ENCODE measurements at regions not wholly inside any gene's neighbourhood (a gene's known extent, or its start where the extent isn't known, plus 50 kb on each side); places are given as distances from the start of the nearest gene placed in this dataset.
"Not testable (repeated sequence)": the region's sequence is repeated elsewhere in the genome, so short reads cannot be mapped to it uniquely, and the experiment has no call there.

GRCh38 chr11:130549393-130549999, 101.1 kb downstream of the ADAMTS15 start:
- in situ Hi-C loops (cut with HindIII; ENCODE audit: low pct_unique_long_range_greater_than_20kb, low sequenced_read_pairs), result no loop called here
- no peak for DNase-seq (ENCODE audit: low read depth)

- no peak for DNase-seq (ENCODE audit: low read depth)
- in situ Hi-C loops (cut with HindIII; ENCODE audit: low pct_unique_long_range_greater_than_20kb, low sequenced_read_pairs), result no loop called here
Measured at GRCh38 chr11:130550150-130550549, 101.7 kb downstream of the ADAMTS15 start.

- DNase-seq (ENCODE audit: low read depth), result no peak
- in situ Hi-C loops (cut with HindIII; ENCODE audit: low pct_unique_long_range_greater_than_20kb, low sequenced_read_pairs), result no loop called here
Measured at GRCh38 chr11:130550984-130551383, 102.5 kb downstream of the ADAMTS15 start.

- no peak for DNase-seq (ENCODE audit: low read depth)
- in situ Hi-C loops (cut with HindIII; ENCODE audit: low pct_unique_long_range_greater_than_20kb, low sequenced_read_pairs), result no loop called here
Measured at GRCh38 chr11:130551388-130551787, 102.9 kb downstream of the ADAMTS15 start.

- in situ Hi-C loops (cut with HindIII; ENCODE audit: low pct_unique_long_range_greater_than_20kb, low sequenced_read_pairs), result no loop called here
- no peak for DNase-seq (ENCODE audit: low read depth)
Measured at GRCh38 chr11:130553306-130553705, 104.9 kb downstream of the ADAMTS15 start.

GRCh38 chr11:130554241-130555055, 106.0 kb downstream of the ADAMTS15 start:
- no peak for DNase-seq (ENCODE audit: low read depth)
- in situ Hi-C loops (cut with HindIII; ENCODE audit: low pct_unique_long_range_greater_than_20kb, low sequenced_read_pairs), result no loop called here

GRCh38 chr11:130555251-130555841, 106.9 kb downstream of the ADAMTS15 start:
- in situ Hi-C loops (cut with HindIII; ENCODE audit: low pct_unique_long_range_greater_than_20kb, low sequenced_read_pairs), result no loop called here
- no peak for DNase-seq (ENCODE audit: low read depth)

- no peak for DNase-seq (ENCODE audit: low read depth)
- in situ Hi-C loops (cut with HindIII; ENCODE audit: low pct_unique_long_range_greater_than_20kb, low sequenced_read_pairs), result no loop called here
Measured at GRCh38 chr11:130560000-130560780, 111.7 kb downstream of the ADAMTS15 start.

GRCh38 chr11:130560781-130561109, 112.3 kb downstream of the ADAMTS15 start:
- in situ Hi-C loops (cut with HindIII; ENCODE audit: low pct_unique_long_range_greater_than_20kb, low sequenced_read_pairs), result no loop called here
- DNase-seq (ENCODE audit: low read depth), result no peak

GRCh38 chr11:130561441-130561881, 113.0 kb downstream of the ADAMTS15 start:
- in situ Hi-C loops (cut with HindIII; ENCODE audit: low pct_unique_long_range_greater_than_20kb, low sequenced_read_pairs), result no loop called here
- DNase-seq (ENCODE audit: low read depth), result no peak

GRCh38 chr11:130562549-130562948, 114.1 kb downstream of the ADAMTS15 start:
- no peak for DNase-seq (ENCODE audit: low read depth)
- in situ Hi-C loops (cut with HindIII; ENCODE audit: low pct_unique_long_range_greater_than_20kb, low sequenced_read_pairs), result no loop called here

- DNase-seq (ENCODE audit: low read depth); in situ Hi-C loops (cut with HindIII; ENCODE audit: low pct_unique_long_range_greater_than_20kb, low sequenced_read_pairs): not testable (repeated sequence)
Measured at GRCh38 chr11:130566360-130566759, 117.9 kb downstream of the ADAMTS15 start.

GRCh38 chr11:130571519-130571918, 123.1 kb downstream of the ADAMTS15 start:
- no peak for DNase-seq (ENCODE audit: low read depth)
- in situ Hi-C loops (cut with HindIII; ENCODE audit: low pct_unique_long_range_greater_than_20kb, low sequenced_read_pairs), result no loop called here

- in situ Hi-C loops (cut with HindIII; ENCODE audit: low pct_unique_long_range_greater_than_20kb, low sequenced_read_pairs), result no loop called here
- no peak for DNase-seq (ENCODE audit: low read depth)
Measured at GRCh38 chr11:130571947-130572584, 123.6 kb downstream of the ADAMTS15 start.

GRCh38 chr11:130573767-130574166, 125.3 kb downstream of the ADAMTS15 start:
- in situ Hi-C loops (cut with HindIII; ENCODE audit: low pct_unique_long_range_greater_than_20kb, low sequenced_read_pairs), result no loop called here
- no peak for DNase-seq (ENCODE audit: low read depth)

- in situ Hi-C loops (cut with HindIII; ENCODE audit: low pct_unique_long_range_greater_than_20kb, low sequenced_read_pairs), result no loop called here
Measured at GRCh38 chr11:130574740-130575139, 126.3 kb downstream of the ADAMTS15 start.

GRCh38 chr11:130576146-130576545, 127.7 kb downstream of the ADAMTS15 start:
- no peak for DNase-seq (ENCODE audit: low read depth)
- in situ Hi-C loops (cut with HindIII; ENCODE audit: low pct_unique_long_range_greater_than_20kb, low sequenced_read_pairs), result no loop called here

More at GRCh38 chr11:130574740-130575139, 126.3 kb downstream of the ADAMTS15 start:
- no peak for DNase-seq (ENCODE audit: low read depth)

- in situ Hi-C loops (cut with HindIII; ENCODE audit: low pct_unique_long_range_greater_than_20kb, low sequenced_read_pairs), result no loop called here
- DNase-seq (ENCODE audit: low read depth), result no peak
Measured at GRCh38 chr11:130578738-130579368, 130.4 kb downstream of the ADAMTS15 start.

All from Caki2 (cell line).